HL-60 (cell line): ENCODE measurements at regions not wholly inside any gene's neighbourhood (a gene's known extent, or its start where the extent isn't known, plus 50 kb on each side); places are given as distances from the start of the nearest gene placed in this dataset.

Experiments
- CTCF ChIP-seq: IDR thresholded peaks from one replicate; pipeline ENCODE4 v1.5.1; 2011; ENCODE audit warnings: low read length, control low read depth, inconsistent platforms; ENCODE audit not compliant: insufficient read depth
- POLR2AphosphoS5 ChIP-seq: IDR thresholded peaks from 2 replicates; pipeline ENCODE4 v1.6.1; 2012; ENCODE audit warnings: low read depth
- REST ChIP-seq: IDR thresholded peaks from 2 replicates; pipeline ENCODE4 v1.6.1; 2012; ENCODE audit warnings: low read depth; ENCODE audit not compliant: insufficient replicate concordance
- SPI1 ChIP-seq: IDR thresholded peaks from 2 replicates; pipeline ENCODE4 v1.6.1; 2012; ENCODE audit warnings: low read depth, mild to moderate bottlenecking, borderline replicate concordance

- no peak for TF ChIP-seq POLR2AphosphoS5
- TF ChIP-seq CTCF: no peak
- TF ChIP-seq SPI1: no peak
- TF ChIP-seq REST: no peak
These were observed 322.1 kb downstream of the CBLL2 start for GRCh38 chrX:22594766-22595165.
